Kidney epithelial cell (primary cell): ENCODE measurements at regions not wholly inside any gene's neighbourhood (a gene's known extent, or its start where the extent isn't known, plus 50 kb on each side); places are given as distances from the start of the nearest gene placed in this dataset.

Source experiments
- DNase-seq: peaks from one replicate; pipeline ENCODE4 v3.0.0-alpha.2; 2010; ENCODE audit warnings: low read depth
- H3K27me3 ChIP-seq: 2 replicates; pipeline ENCODE4 v1.6.0; 2011; ENCODE audit warnings: low read length; ENCODE audit not compliant: control insufficient read depth, insufficient read depth
- H3K36me3 ChIP-seq: 2 replicates; pipeline ENCODE4 v1.5.1; 2011; ENCODE audit warnings: low read length; ENCODE audit not compliant: control insufficient read depth, insufficient read depth
- H3K4me3 ChIP-seq: 2 replicates; pipeline ENCODE4 v1.5.1; 2011; ENCODE audit warnings: low read depth, mild to moderate bottlenecking, control low read depth, low read length
- TF ChIP-seq, protein P1 (sequence below): IDR thresholded peaks from 2 replicates; pipeline ENCODE4 v1.5.1; 2011; ENCODE audit warnings: mild to moderate bottlenecking, moderate library complexity, low read length, control low read depth, inconsistent platforms; ENCODE audit not compliant: insufficient read depth, poor library complexity, severe bottlenecking

DNA sequence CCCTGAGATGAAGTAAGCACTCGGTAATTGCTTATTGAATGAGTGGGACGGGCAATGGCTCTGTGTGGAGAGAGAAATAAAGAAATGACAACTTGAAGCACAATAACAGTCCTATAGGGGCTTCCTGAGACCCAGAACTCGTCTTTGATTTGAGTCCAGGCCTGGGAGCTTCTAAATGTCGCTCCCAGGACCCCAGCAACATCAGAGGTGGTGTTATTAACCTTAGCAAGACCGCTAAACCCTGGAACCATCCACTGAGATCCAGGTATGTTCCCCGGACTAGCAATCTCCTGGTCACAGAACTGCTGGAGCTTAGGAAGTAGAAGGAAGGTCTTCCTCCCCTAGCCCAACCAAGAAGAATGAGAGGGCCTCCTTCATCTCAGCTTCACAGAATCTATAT, 160.0 kb downstream of the MINAR1 start:
- H3K36me3 ChIP-seq = no peaks in the 10 kb centered on the region
- TF ChIP-seq, protein P1, sequence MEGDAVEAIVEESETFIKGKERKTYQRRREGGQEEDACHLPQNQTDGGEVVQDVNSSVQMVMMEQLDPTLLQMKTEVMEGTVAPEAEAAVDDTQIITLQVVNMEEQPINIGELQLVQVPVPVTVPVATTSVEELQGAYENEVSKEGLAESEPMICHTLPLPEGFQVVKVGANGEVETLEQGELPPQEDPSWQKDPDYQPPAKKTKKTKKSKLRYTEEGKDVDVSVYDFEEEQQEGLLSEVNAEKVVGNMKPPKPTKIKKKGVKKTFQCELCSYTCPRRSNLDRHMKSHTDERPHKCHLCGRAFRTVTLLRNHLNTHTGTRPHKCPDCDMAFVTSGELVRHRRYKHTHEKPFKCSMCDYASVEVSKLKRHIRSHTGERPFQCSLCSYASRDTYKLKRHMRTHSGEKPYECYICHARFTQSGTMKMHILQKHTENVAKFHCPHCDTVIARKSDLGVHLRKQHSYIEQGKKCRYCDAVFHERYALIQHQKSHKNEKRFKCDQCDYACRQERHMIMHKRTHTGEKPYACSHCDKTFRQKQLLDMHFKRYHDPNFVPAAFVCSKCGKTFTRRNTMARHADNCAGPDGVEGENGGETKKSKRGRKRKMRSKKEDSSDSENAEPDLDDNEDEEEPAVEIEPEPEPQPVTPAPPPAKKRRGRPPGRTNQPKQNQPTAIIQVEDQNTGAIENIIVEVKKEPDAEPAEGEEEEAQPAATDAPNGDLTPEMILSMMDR = no peak

DNA sequence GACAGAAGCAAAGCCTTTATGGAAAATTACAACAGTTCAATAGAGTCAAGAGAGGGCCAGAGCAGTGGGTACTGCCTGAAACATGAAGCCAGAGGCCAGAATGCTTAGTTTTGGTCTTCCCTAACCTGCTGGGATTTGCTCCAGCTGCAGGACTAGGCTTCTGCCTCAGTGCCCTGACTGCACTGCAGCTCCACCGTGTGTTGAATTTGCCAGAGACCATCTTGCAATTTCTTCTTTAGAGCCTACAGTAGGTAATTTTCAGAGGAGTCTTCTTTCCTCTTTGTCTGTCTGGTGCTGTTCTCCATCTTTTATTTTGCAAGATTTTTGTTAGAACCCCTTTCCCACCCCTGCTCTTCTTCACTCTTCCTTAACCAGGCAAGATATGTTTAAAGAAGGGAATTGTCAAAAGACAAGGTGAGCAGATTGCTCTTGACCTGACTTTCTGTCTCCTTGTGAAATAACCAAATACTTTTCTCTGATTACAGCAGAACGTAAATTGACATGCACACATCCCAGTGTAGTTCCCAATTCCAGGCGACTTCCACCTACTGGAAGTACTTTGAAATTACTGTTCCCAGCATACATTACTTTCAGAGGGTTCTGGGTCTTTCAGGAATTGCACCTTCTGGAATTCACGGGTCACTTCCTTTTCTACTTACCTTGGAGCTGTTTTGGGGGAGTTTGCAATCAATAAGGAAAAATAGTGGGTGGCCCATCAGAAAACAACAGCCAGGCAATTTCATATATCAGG, 161.2 kb downstream of the MINAR1 start:
- H3K4me3 ChIP-seq = no peak overlapping the region
- no peaks in the 10 kb centered on the region for H3K27me3 ChIP-seq
- H3K36me3 ChIP-seq = no peaks in the 10 kb centered on the region
- TF ChIP-seq, protein P1 = peak; percentile 31
- no peak for DNase-seq

More for the DNA sequence above, 160.0 kb downstream of the MINAR1 start:
- H3K27me3 ChIP-seq = no peaks in the 10 kb centered on the region
- no peak for DNase-seq
- H3K4me3 ChIP-seq = no peak overlapping the region

DNA sequence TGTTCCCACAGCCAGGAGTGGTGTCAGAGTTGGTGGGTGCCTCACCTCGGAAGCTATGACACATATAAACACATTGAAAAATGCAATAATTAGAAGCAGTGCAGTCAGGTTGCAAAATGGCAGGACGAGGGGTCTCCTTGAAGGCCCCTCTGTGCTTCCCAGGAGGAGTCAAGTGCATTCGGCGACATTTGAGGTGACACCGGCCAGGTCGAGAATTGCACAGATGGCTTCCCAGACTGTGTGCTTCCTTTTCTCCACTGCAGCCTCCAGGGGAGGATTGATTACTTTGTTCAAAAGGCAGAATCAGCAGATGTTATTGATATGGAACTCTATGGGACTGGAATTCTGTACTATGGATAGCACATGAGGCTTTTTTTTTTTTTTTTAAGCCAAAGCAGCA, 163.2 kb downstream of the MINAR1 start:
- TF ChIP-seq, protein P1 = no peak
- H3K4me3 ChIP-seq = no peak overlapping the region
- H3K27me3 ChIP-seq = no peaks in the 10 kb centered on the region
- H3K36me3 ChIP-seq = no peaks in the 10 kb centered on the region
- no peak for DNase-seq

DNA sequence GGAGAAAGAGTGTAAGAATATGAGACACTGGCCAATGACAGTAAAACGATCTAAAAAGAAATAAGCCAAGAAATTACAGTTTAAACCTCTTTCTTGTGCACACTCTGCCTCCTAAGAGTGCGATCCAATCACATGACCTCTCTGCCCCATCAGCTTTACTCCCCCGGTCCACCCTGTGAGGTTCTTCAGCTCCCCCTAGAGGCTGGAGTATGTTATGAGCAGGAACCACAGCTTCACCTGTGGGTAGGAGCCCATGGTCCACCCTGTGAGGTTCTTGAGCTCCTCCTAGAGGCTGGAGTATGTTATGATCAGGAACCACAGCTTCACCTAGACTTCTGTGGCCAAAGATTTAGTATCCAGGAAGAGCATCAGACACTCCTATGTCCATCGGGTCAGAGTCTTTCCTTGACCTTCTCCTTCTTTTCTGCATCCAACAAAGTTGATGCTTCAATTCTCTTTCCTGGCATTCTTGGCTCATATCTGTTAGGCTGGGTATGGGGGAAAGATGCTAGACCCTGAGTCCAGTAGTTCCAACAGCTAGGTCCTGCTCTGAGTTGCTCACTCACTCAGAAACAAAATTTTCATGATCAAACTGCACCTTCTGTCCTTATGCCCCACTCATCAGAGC, 164.0 kb downstream of the MINAR1 start:
- Histone ChIP-seq H3K36me3 (no peaks in the 10 kb centered on the region), H3K27me3 (no peaks in the 10 kb centered on the region), H3K4me3 (no peak overlapping the region)
- TF ChIP-seq, protein P1 = peak; percentile 83
- DNase-seq = peak; percentile 32

DNA sequence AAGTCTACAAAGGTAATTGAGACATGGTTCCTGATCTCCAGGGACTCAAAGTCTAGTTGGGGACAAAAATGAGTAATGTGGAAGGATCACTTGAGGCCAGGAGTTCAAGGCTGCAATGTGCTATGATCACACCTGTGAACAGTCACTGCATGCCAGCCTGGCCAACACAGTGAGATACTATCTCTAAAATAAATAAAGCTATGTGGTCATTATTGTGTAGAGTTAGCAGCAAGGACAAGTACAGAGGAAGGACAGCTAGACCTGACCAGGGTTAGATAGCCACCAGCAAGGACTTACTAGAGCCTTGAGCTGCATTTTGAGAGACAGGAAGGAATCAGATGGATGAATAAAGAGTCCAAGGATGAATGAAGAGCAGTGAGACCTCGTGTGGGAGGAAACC, 166.5 kb downstream of the MINAR1 start:
- DNase-seq = no peak
- H3K27me3 ChIP-seq = no peaks in the 10 kb centered on the region
- no peak overlapping the region for H3K4me3 ChIP-seq
- H3K36me3 ChIP-seq = no peaks in the 10 kb centered on the region
- TF ChIP-seq, protein P1 = no peak
